ENCODE measurements at regions not wholly inside any gene's neighbourhood (a gene's known extent, or its start where the extent isn't known, plus 50 kb on each side); places are given as distances from the start of the nearest gene placed in this dataset.

GRCh38 chrX:107571296-107571998 is 56.9 kb upstream of the PRPS1 start:
- no peak for TF ChIP-seq POLR2AphosphoS5 (IDR thresholded peaks at IDR 0.05)
- no peak for TF ChIP-seq POLR2A (IDR thresholded peaks at IDR 0.05; ENCODE audit: low read depth)

Measured in esophagus muscularis mucosa (tissue), 2 donors.